IgD-negative memory B cell (primary cell): ENCODE measurements at regions not wholly inside any gene's neighbourhood (a gene's known extent, or its start where the extent isn't known, plus 50 kb on each side); places are given as distances from the start of the nearest gene placed in this dataset.

Source experiments
- H3K27ac Mint-ChIP-seq, 3 donors: one replicate each; pipeline ENCODE4 v1.8.0; 2020 to 2022; ENCODE audit warnings: mild to moderate bottlenecking in 3 of 3, mixed read lengths in 3 of 3, moderate library complexity in 1 of 3
- H3K27me3 Mint-ChIP-seq: one replicate; pipeline ENCODE4 v1.8.0; 2021; ENCODE audit warnings: mixed read lengths
- H3K36me3 Mint-ChIP-seq: one replicate; pipeline ENCODE4 v1.8.0; 2020; ENCODE audit warnings: mild to moderate bottlenecking, mixed read lengths
- H3K4me1 Mint-ChIP-seq, 3 donors: one replicate each; pipeline ENCODE4 v1.8.0; 2020 to 2022; ENCODE audit warnings: mixed read lengths in 3 of 3, mild to moderate bottlenecking in 1 of 3
- H3K4me3 Mint-ChIP-seq, 4 donors: one replicate each; pipeline ENCODE4 v1.8.0; 2020 to 2022; ENCODE audit warnings: mild to moderate bottlenecking in 4 of 4, mixed read lengths in 4 of 4, moderate library complexity in 3 of 4
- H3K9me3 Mint-ChIP-seq, 3 donors: one replicate each; pipeline ENCODE4 v1.8.0; 2020 to 2021; ENCODE audit warnings: mixed read lengths in 3 of 3, mild to moderate bottlenecking in 1 of 3

- Mint-ChIP-seq H3K4me3 (no peak overlapping the region), H3K4me1 (peaks cover 0 to 4% (median 3%) of the 10 kb centered on the region in 3 donors)
Measured at GRCh38 chr10:4024027-4024426, 239.0 kb upstream of the KLF6 start.

GRCh38 chr10:4022473-4022872 is 237.5 kb upstream of the KLF6 start:
- H3K9me3 Mint-ChIP-seq = peaks cover 0 to 2% (median 0%) of the 10 kb centered on the region in 3 donors
- H3K4me3 Mint-ChIP-seq = no peak overlapping the region
- H3K4me1 Mint-ChIP-seq = peaks cover 0 to 8% (median 3%) of the 10 kb centered on the region in 3 donors
- H3K36me3 Mint-ChIP-seq = peaks cover 2% of the 10 kb centered on the region
- peaks cover 2% of the 10 kb centered on the region for H3K27me3 Mint-ChIP-seq
- H3K27ac Mint-ChIP-seq = no peak overlapping the region

More at GRCh38 chr10:4024027-4024426, 239.0 kb upstream of the KLF6 start:
- Mint-ChIP-seq H3K36me3 (peaks cover 2% of the 10 kb centered on the region), H3K27ac (no peak overlapping the region), H3K27me3 (peaks cover 2% of the 10 kb centered on the region), H3K9me3 (peaks cover 0 to 2% (median 0%) of the 10 kb centered on the region in 3 donors)

GRCh38 chr10:4020631-4021030 is 235.6 kb upstream of the KLF6 start:
- Mint-ChIP-seq H3K4me1 (peaks cover 0 to 10% (median 3%) of the 10 kb centered on the region in 3 donors), H3K4me3 (no peak overlapping the region), H3K27me3 (peaks cover 2% of the 10 kb centered on the region), H3K36me3 (peaks cover 2% of the 10 kb centered on the region), H3K27ac (no peak overlapping the region), H3K9me3 (peaks cover 0 to 2% (median 0%) of the 10 kb centered on the region in 3 donors)

DNA sequence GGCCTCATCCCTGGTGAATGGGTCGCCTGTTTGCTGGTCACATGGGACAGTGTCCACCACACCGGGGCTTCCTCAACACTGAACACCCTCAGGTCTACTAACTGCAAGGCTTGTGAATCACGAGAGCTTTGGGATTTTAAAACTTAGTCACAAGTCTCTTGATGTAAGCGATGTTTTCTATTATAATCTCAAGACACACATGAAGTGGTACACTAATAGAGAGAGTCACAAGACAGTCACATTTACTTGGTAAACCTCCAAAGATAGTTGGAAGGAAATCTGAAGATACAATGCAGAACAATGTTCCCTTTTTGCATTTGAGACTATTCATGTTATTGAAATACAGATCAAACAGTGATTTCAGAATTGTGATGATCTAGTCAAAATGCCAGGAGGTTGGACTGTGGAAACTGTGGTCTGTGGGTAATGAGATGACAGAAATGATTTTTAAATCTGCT is 233.1 kb upstream of the KLF6 start:
- Mint-ChIP-seq H3K36me3 (peaks cover 2% of the 10 kb centered on the region), H3K27me3 (peaks cover 6% of the 10 kb centered on the region), H3K4me1 (peaks cover 8 to 10% (median 9%) of the 10 kb centered on the region in 3 donors), H3K27ac (no peak overlapping the region), H3K4me3 (no peak overlapping the region), H3K9me3 (peaks cover 0 to 2% (median 0%) of the 10 kb centered on the region in 3 donors)

DNA sequence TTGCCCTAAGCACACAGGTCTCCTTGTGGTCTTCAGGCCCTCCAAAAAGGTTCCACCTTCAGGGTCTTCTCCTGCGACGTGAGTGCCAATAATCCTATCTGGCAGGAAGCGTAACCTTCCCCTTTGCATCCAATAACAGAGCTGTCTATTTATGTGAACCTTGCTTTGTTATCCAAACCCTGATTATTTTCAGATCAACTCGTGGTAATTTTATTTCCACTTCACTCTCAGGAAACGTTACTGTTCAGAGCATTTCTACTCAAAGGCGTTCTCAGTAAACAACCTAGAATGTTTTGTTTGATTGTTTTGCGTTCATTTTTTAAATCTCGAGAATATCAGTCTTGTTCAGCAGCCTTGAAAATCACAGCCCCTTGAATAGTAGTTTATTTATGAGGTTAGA is 232.3 kb upstream of the KLF6 start:
- H3K9me3 Mint-ChIP-seq = peaks cover 0 to 2% (median 0%) of the 10 kb centered on the region in 3 donors
- H3K27me3 Mint-ChIP-seq = peaks cover 6% of the 10 kb centered on the region
- peaks cover 2% of the 10 kb centered on the region for H3K36me3 Mint-ChIP-seq
- H3K4me1 Mint-ChIP-seq = peaks cover 9 to 11% (median 10%) of the 10 kb centered on the region in 3 donors
- no peak overlapping the region for H3K4me3 Mint-ChIP-seq
- H3K27ac Mint-ChIP-seq = no peak overlapping the region

GRCh38 chr10:4016214-4016740 is 231.3 kb upstream of the KLF6 start:
- Mint-ChIP-seq H3K27me3 (peaks cover 6% of the 10 kb centered on the region), H3K27ac (no peak overlapping the region), H3K4me3 (no peak overlapping the region), H3K36me3 (peaks cover under 1% of the 10 kb centered on the region), H3K9me3 (peaks cover 0 to under 1% (median 0%) of the 10 kb centered on the region in 3 donors), H3K4me1 (peaks cover 9 to 11% (median 11%) of the 10 kb centered on the region in 3 donors)

- Mint-ChIP-seq H3K4me3 (peak overlapping the region in 2 of 4 donors; percentile 13 to 34), H3K36me3 (no peaks in the 10 kb centered on the region), H3K27me3 (peaks cover 6% of the 10 kb centered on the region), H3K27ac (peak overlapping the region in 1 of 3 donors; percentile 81), H3K4me1 (peaks cover 6 to 11% (median 8%) of the 10 kb centered on the region in 3 donors), H3K9me3 (no peaks in the 10 kb centered on the region)
Measured at GRCh38 chr10:4013651-4014121, 228.7 kb upstream of the KLF6 start.

DNA sequence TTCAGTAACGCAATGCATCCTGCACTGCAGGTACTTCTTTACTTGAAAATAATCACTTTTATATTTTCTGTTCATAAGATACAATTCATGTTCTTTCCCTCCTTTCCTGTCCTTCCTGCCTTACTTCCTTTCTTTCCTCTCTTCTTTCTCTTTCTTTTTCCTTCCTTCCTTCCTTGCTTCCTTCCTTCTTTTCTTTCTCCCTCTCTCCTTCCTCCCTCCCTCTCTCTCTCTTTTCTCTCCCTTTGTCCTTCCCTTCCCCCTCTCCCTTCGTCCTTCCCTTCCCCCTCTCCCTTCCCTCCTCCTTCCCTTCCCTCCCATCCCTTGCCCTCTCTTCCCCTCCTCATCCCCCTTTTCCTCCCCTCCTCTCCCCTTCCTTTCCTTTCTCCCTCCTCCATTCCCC is 227.8 kb upstream of the KLF6 start:
- Mint-ChIP-seq H3K27ac (peak overlapping the region in 1 of 3 donors; percentile 81), H3K27me3 (peaks cover 6% of the 10 kb centered on the region), H3K9me3 (peaks cover 0 to 1% (median 0%) of the 10 kb centered on the region in 3 donors), H3K36me3 (no peaks in the 10 kb centered on the region), H3K4me3 (no peak overlapping the region), H3K4me1 (peaks cover 5 to 11% (median 8%) of the 10 kb centered on the region in 3 donors)

- Mint-ChIP-seq H3K4me3 (peak overlapping the region in 1 of 4 donors; percentile 58), H3K36me3 (no peaks in the 10 kb centered on the region), H3K27me3 (peaks cover 6% of the 10 kb centered on the region), H3K4me1 (peaks cover 0 to 13% (median 8%) of the 10 kb centered on the region in 3 donors), H3K9me3 (peaks cover 0 to 1% (median 0%) of the 10 kb centered on the region in 3 donors), H3K27ac (no peak overlapping the region)
Measured at GRCh38 chr10:4011136-4011812, 226.3 kb upstream of the KLF6 start.

- Mint-ChIP-seq H3K27ac (no peak overlapping the region), H3K4me1 (peaks cover 0 to 17% (median 9%) of the 10 kb centered on the region in 3 donors), H3K9me3 (peaks cover 0 to 1% (median 0%) of the 10 kb centered on the region in 3 donors), H3K4me3 (no peak overlapping the region), H3K36me3 (peaks cover under 1% of the 10 kb centered on the region), H3K27me3 (peaks cover 6% of the 10 kb centered on the region)
Measured at GRCh38 chr10:4008676-4009382, 223.8 kb upstream of the KLF6 start.

DNA sequence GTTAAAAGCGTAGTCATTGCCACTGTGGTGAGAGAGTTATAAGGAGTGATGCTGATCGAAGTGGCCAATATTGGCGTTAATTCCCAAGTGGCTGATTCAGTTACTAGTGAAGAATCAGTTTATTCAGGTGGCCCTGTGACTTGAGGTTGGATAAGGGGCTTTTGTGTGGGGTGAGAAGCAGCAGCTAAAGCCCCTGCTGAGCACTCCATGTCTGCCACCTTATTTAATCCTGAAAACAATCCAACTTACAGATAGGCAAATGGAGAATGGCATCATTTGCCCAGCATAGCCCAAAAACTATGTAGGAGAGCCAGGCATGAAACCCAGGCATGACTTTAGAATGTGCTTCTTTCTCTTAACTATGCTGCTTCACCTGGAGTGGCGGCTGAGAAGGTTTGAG is 222.8 kb upstream of the KLF6 start:
- Mint-ChIP-seq H3K27me3 (peaks cover 6% of the 10 kb centered on the region), H3K36me3 (peaks cover 2% of the 10 kb centered on the region), H3K27ac (no peak overlapping the region)

GRCh38 chr10:4006858-4007257 is 221.8 kb upstream of the KLF6 start:
- Mint-ChIP-seq H3K4me3 (peak overlapping the region in 1 of 4 donors; percentile 29), H3K9me3 (peaks cover 0 to 1% (median 0%) of the 10 kb centered on the region in 3 donors), H3K4me1 (peaks cover 0 to 11% (median 2%) of the 10 kb centered on the region in 3 donors), H3K36me3 (peaks cover 2% of the 10 kb centered on the region), H3K27ac (no peak overlapping the region), H3K27me3 (peaks cover 8% of the 10 kb centered on the region)

More for the DNA sequence above, 222.8 kb upstream of the KLF6 start:
- Mint-ChIP-seq H3K4me3 (no peak overlapping the region), H3K9me3 (peaks cover 0 to 1% (median 0%) of the 10 kb centered on the region in 3 donors), H3K4me1 (peaks cover 0 to 11% (median 4%) of the 10 kb centered on the region in 3 donors)

DNA sequence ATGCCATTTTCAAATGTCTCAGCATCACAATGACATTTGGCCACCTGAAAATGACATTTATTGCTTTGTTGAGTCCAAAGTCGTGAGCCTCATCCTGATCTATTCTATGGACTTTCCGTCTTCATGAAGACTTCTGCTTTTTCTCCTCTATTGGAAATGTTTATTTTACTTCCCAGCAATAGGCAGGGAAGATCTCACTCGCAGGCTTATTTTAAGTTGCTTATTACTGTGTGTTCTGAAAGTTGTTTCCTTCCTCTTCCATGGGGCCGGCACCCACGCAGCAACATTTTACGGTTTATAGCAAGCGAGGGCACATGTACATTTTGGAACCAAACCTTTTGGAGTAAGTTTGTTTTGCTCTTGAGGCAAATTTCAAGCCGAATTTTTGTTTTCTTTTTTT is 221.0 kb upstream of the KLF6 start:
- H3K27me3 Mint-ChIP-seq = peaks cover 8% of the 10 kb centered on the region
- H3K4me3 Mint-ChIP-seq = peak overlapping the region in 1 of 4 donors; percentile 40
- no peak overlapping the region for H3K27ac Mint-ChIP-seq
- H3K9me3 Mint-ChIP-seq = peaks cover 0 to 1% (median 0%) of the 10 kb centered on the region in 3 donors
- H3K4me1 Mint-ChIP-seq = peaks cover 0 to 9% (median 2%) of the 10 kb centered on the region in 3 donors
- H3K36me3 Mint-ChIP-seq = peaks cover 3% of the 10 kb centered on the region

- Mint-ChIP-seq H3K36me3 (peaks cover 4% of the 10 kb centered on the region), H3K27me3 (peaks cover 8% of the 10 kb centered on the region), H3K27ac (no peak overlapping the region), H3K4me1 (peaks cover 2 to 9% (median 4%) of the 10 kb centered on the region in 3 donors), H3K4me3 (no peak overlapping the region), H3K9me3 (peaks cover 0 to 5% (median 4%) of the 10 kb centered on the region in 3 donors)
Measured at GRCh38 chr10:4004990-4005389, 220.0 kb upstream of the KLF6 start.

DNA sequence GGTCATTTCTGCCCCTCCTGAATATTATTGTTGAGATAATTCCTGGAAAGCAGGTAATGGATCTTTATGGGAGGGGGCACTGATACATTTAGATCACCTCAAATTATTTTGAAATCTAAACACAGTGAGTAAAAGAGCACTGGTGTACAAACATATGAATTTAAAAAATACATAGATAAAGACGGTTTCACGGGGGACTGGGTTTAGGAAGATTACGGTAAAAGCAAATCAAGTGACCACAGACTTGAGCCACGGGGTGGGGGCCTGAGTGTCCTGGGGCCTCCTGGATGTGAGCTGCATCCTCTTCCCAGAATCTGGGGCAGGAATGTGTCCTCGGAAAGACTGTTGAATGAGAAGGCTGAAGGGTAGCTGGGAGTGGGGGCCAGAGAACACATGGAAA is 219.1 kb upstream of the KLF6 start:
- peaks cover 8% of the 10 kb centered on the region for H3K27me3 Mint-ChIP-seq
- no peak overlapping the region for H3K4me3 Mint-ChIP-seq
- H3K27ac Mint-ChIP-seq = peak overlapping the region in 2 of 3 donors; percentile 6 to 14
- peaks cover 4% of the 10 kb centered on the region for H3K36me3 Mint-ChIP-seq
- H3K4me1 Mint-ChIP-seq = peaks cover 2 to 9% (median 4%) of the 10 kb centered on the region in 3 donors
- peaks cover 0 to 6% (median 5%) of the 10 kb centered on the region in 3 donors for H3K9me3 Mint-ChIP-seq
